ENCODE measurements at regions not wholly inside any gene's neighbourhood (a gene's known extent, or its start where the extent isn't known, plus 50 kb on each side); places are given as distances from the start of the nearest gene placed in this dataset.

DNA sequence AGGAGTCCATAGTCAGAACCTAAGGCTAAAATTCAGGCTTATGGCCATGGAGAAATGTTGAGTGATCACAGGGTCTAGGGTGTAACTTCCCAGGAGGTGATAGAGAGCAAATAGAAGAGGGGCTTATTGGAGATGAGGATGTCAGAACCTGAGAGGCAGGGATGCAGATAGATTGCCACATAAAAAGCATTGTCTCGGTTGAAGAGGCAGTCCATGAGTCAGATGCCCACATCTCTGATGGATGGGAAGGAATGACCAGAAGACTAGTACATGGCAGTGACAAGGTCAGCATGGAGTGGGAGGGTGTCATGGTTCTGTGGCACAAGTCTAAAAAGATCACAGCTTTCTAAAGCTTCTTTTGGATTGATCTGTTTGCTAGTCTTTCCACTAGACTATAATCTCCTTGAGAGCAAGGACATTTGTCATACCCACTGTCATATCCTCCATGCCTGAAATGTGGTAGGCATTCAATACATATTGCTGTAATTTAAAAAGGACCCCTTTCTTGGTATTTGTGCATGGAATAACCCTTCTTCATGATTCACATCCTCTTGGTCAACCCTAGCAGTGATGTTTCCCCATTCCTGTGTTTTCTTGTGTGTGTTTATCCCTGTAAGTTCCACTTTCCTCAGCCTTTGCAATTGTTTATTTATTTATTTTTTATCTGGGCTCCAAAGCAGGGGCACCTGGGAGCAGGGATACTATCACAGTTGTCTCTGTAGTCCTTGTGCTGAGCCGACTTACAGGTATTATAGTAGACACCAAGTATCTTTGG is 613.4 kb upstream of the CFAP20DC start:
- TF ChIP-seq EZH2 (IDR thresholded peaks at IDR 0.05) (no peak), POLR2AphosphoS5 (IDR thresholded peaks at IDR 0.05; ENCODE audit: borderline replicate concordance, low read depth, low read length) (no peak), FOXP2 (optimal IDR thresholded peaks at IDR 0.05; ENCODE audit: control extremely low read depth, extremely low read length, insufficient read depth) (no peak)
